Erythroblast (primary cell): ENCODE measurements at regions not wholly inside any gene's neighbourhood (a gene's known extent, or its start where the extent isn't known, plus 50 kb on each side); places are given as distances from the start of the nearest gene placed in this dataset.

Experiments
- GATA1 ChIP-seq: IDR thresholded peaks from 2 replicates; pipeline ENCODE4 v1.6.1; 2011; ENCODE audit warnings: low read depth, mild to moderate bottlenecking, control low read depth, low read length, moderate library complexity
- POLR2A ChIP-seq: IDR thresholded peaks from 2 replicates; pipeline ENCODE4 v1.6.1; 2011; ENCODE audit warnings: mild to moderate bottlenecking, low read length

DNA sequence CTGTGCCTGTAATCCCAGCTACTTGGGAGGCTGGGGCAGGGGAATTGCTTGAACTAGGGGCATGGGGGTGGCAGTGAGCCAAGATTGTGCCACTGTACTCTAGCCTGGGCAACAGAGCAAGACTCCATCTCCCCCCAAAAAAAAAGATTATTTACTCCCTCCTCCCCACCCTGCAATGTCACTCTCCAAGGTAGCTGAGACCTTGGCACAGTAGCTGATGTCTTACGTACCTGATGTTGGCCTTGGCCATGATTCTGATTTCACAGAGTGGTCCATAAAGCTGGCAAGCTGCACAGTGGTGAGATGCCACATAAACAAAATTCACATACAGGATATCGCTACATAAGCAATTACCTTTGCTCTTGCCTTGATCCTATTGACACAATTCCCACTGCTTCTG lies 108.5 kb downstream of the CAVIN4 start:
- TF ChIP-seq POLR2A, result no peak
- TF ChIP-seq GATA1, result no peak
